HG03025 (cell line): ENCODE measurements at regions not wholly inside any gene's neighbourhood (a gene's known extent, or its start where the extent isn't known, plus 50 kb on each side); places are given as distances from the start of the nearest gene placed in this dataset.
"Not testable (repeated sequence)": the region's sequence is repeated elsewhere in the genome, so short reads cannot be mapped to it uniquely, and the experiment has no call there.

Experiments used
- ATAC-seq: cut with Tn5 transposase; IDR thresholded peaks from one replicate; pipeline ENCODE4 v1.9.1; 2021; ENCODE audit warnings: mild to moderate bottlenecking, moderate library complexity; ENCODE audit not compliant: unreplicated experiment, low FRiP score

- no peak for ATAC-seq
These were observed 178.2 kb upstream of the NRG3 start for GRCh38 chr10:81696609-81697388.

GRCh38 chr10:81704596-81704995, 170.4 kb upstream of the NRG3 start:
- ATAC-seq, result no peak

GRCh38 chr10:81708416-81708815, 166.6 kb upstream of the NRG3 start:
- ATAC-seq, result no peak

GRCh38 chr10:81708929-81709328, 166.1 kb upstream of the NRG3 start:
- ATAC-seq, result no peak

GRCh38 chr10:81722399-81722798, 152.6 kb upstream of the NRG3 start:
- no peak for ATAC-seq

- ATAC-seq, result no peak
These were observed 150.6 kb upstream of the NRG3 start for GRCh38 chr10:81724431-81724830.

GRCh38 chr10:81725851-81726250, 149.1 kb upstream of the NRG3 start:
- ATAC-seq, result no peak

- no peak for ATAC-seq
These were observed 146.3 kb upstream of the NRG3 start for GRCh38 chr10:81728692-81729091.

- ATAC-seq, result no peak
These were observed 144.1 kb upstream of the NRG3 start for GRCh38 chr10:81730891-81731290.

GRCh38 chr10:81733542-81733941, 141.5 kb upstream of the NRG3 start:
- no peak for ATAC-seq

- ATAC-seq, result not testable (repeated sequence)
These were observed 139.8 kb upstream of the NRG3 start for GRCh38 chr10:81735167-81735566.

- ATAC-seq, result no peak
These were observed 115.9 kb upstream of the NRG3 start for GRCh38 chr10:81759111-81759510.

GRCh38 chr10:81784111-81784597, 90.8 kb upstream of the NRG3 start:
- no peak for ATAC-seq

GRCh38 chr10:81792729-81793128, 82.3 kb upstream of the NRG3 start:
- ATAC-seq, result no peak

GRCh38 chr10:81806842-81807241, 68.2 kb upstream of the NRG3 start:
- ATAC-seq, result no peak

- ATAC-seq, result no peak
These were observed 60.2 kb upstream of the NRG3 start for GRCh38 chr10:81814842-81815241.

- ATAC-seq, result no peak
These were observed 57.3 kb upstream of the NRG3 start for GRCh38 chr10:81817596-81818170.

- ATAC-seq, result no peak
These were observed 54.6 kb upstream of the NRG3 start for GRCh38 chr10:81820418-81820817.
